KMS-11 (cell line): ENCODE measurements at regions not wholly inside any gene's neighbourhood (a gene's known extent, or its start where the extent isn't known, plus 50 kb on each side); places are given as distances from the start of the nearest gene placed in this dataset.
"Not testable (repeated sequence)": the region's sequence is repeated elsewhere in the genome, so short reads cannot be mapped to it uniquely, and the experiment has no call there.

Experiments used
- H2AFZ ChIP-seq: fragments of 200-600 bp; sonication (generic); 2 replicates; pipeline ENCODE4 v1.6.1; 2016; ENCODE audit warnings: antibody characterized with exemption, mixed run types, low read depth
- H3K27ac ChIP-seq: fragments of 200-600 bp; sonication (generic); 2 replicates; pipeline ENCODE4 v1.6.1; 2016; ENCODE audit warnings: mild to moderate bottlenecking, mixed run types
- H3K27me3 ChIP-seq: fragments of 200-600 bp; sonication (generic); 2 replicates; pipeline ENCODE4 v1.6.1; 2017; ENCODE audit warnings: mild to moderate bottlenecking, low read depth, mixed run types, moderate library complexity; ENCODE audit not compliant: insufficient read depth
- H3K36me3 ChIP-seq: fragments of 200-600 bp; sonication (generic); 2 replicates; pipeline ENCODE4 v1.6.1; 2017; ENCODE audit warnings: mild to moderate bottlenecking, mixed run types; ENCODE audit not compliant: insufficient read depth
- H3K4me1 ChIP-seq: fragments of 200-600 bp; sonication (generic); 2 replicates; pipeline ENCODE4 v1.6.1; 2016; ENCODE audit warnings: mild to moderate bottlenecking, low read depth, mixed run types; ENCODE audit not compliant: poor library complexity, severe bottlenecking
- H3K4me2 ChIP-seq: fragments of 200-600 bp; sonication (generic); 2 replicates; pipeline ENCODE4 v1.7.0; 2016; ENCODE audit warnings: mild to moderate bottlenecking, mixed run types
- H3K4me3 ChIP-seq: fragments of 200-600 bp; sonication (generic); IDR thresholded peaks from 2 replicates; pipeline ENCODE4 v1.6.1; 2017; ENCODE audit warnings: low read depth, low read length, mixed read lengths; ENCODE audit not compliant: insufficient read depth
- H3K79me2 ChIP-seq: fragments of 200-600 bp; sonication (generic); 2 replicates; pipeline ENCODE4 v1.6.1; 2016; ENCODE audit warnings: low read depth, mixed run types; ENCODE audit not compliant: insufficient read depth
- H3K9ac ChIP-seq: fragments of 200-600 bp; sonication (generic); 2 replicates; pipeline ENCODE4 v1.6.1; 2016; ENCODE audit warnings: mild to moderate bottlenecking, mixed run types
- H4K20me1 ChIP-seq: fragments of 200-600 bp; sonication (generic); 2 replicates; pipeline ENCODE4 v1.6.1; 2016; ENCODE audit warnings: mild to moderate bottlenecking, mixed run types; ENCODE audit not compliant: insufficient read depth
- CTCF ChIP-seq: fragments of 200-600 bp; sonication (generic); conservative IDR thresholded peaks from 2 replicates; pipeline ENCODE4 v1.6.1; 2017; ENCODE audit warnings: low read depth, mild to moderate bottlenecking, antibody characterized with exemption, low read length, moderate library complexity, mixed read lengths

- no peak for TF ChIP-seq CTCF
- H3K9ac ChIP-seq, result no peak overlapping the region
- H3K27ac ChIP-seq, result no peak overlapping the region
- H3K36me3 ChIP-seq, result no peaks in the 10 kb centered on the region
- H3K4me3 ChIP-seq, result no peak overlapping the region
- H2AFZ ChIP-seq, result no peak overlapping the region
- H3K79me2 ChIP-seq, result no peaks in the 10 kb centered on the region
- no peaks in the 10 kb centered on the region for H3K27me3 ChIP-seq
- peaks cover 7% of the 10 kb centered on the region for H3K4me1 ChIP-seq
- no peak overlapping the region for H3K4me2 ChIP-seq
- H4K20me1 ChIP-seq, result no peaks in the 10 kb centered on the region
These were observed 157.7 kb downstream of the VEGFA start for GRCh38 chr6:43927532-43928210.

GRCh38 chr6:43926634-43927531, 156.9 kb downstream of the VEGFA start:
- Histone ChIP-seq H3K4me2 (no peak overlapping the region), H3K79me2 (no peaks in the 10 kb centered on the region), H2AFZ (no peak overlapping the region), H3K36me3 (no peaks in the 10 kb centered on the region), H3K27ac (no peak overlapping the region), H3K4me1 (peaks cover 7% of the 10 kb centered on the region), H3K9ac (no peak overlapping the region), H3K4me3 (no peak overlapping the region), H3K27me3 (no peaks in the 10 kb centered on the region), H4K20me1 (no peaks in the 10 kb centered on the region)
- TF ChIP-seq CTCF, result no peak

GRCh38 chr6:43925636-43926139, 155.7 kb downstream of the VEGFA start:
- H4K20me1 ChIP-seq, H3K4me3 ChIP-seq, H2AFZ ChIP-seq, H3K27ac ChIP-seq, H3K79me2 ChIP-seq, H3K27me3 ChIP-seq, H3K4me2 ChIP-seq, H3K9ac ChIP-seq, H3K36me3 ChIP-seq, H3K4me1 ChIP-seq: not testable (repeated sequence)

GRCh38 chr6:43924222-43924702, 154.3 kb downstream of the VEGFA start:
- no peaks in the 10 kb centered on the region for H3K36me3 ChIP-seq
- no peak overlapping the region for H3K27ac ChIP-seq
- no peaks in the 10 kb centered on the region for H3K27me3 ChIP-seq
- H3K79me2 ChIP-seq, result no peaks in the 10 kb centered on the region
- no peaks in the 10 kb centered on the region for H4K20me1 ChIP-seq
- peaks cover 7% of the 10 kb centered on the region for H3K4me1 ChIP-seq
- H3K4me3 ChIP-seq, result no peak overlapping the region
- H2AFZ ChIP-seq, result no peak overlapping the region
- TF ChIP-seq CTCF, result no peak
- no peak overlapping the region for H3K9ac ChIP-seq
- H3K4me2 ChIP-seq, result no peak overlapping the region; the same call in 1 of the 2 replicates
